ENCODE measurements at regions not wholly inside any gene's neighbourhood (a gene's known extent, or its start where the extent isn't known, plus 50 kb on each side); places are given as distances from the start of the nearest gene placed in this dataset.

DNA sequence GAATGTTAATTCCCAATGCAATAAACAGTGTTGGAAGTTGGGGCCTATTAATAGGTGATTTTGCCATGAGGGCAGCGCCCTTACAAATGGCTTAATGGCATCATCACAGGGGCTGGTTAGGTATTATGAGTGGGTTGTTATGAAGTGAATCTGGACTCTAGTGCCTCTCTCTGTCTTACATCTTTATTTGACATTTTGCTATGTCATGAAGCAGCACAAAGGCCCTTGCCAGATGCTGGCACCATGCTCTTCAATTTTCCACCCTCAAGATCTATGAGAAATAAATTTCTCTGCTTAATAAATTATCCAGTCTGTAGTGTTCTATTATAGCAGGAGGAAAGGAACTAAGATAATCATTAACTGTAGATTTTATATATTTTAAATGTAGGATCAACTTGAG lies 1098.7 kb upstream of the NUDT12 start:
- intact Hi-C loops (cut with DNase I): no loop called here
- no peak for DNase-seq

DNA sequence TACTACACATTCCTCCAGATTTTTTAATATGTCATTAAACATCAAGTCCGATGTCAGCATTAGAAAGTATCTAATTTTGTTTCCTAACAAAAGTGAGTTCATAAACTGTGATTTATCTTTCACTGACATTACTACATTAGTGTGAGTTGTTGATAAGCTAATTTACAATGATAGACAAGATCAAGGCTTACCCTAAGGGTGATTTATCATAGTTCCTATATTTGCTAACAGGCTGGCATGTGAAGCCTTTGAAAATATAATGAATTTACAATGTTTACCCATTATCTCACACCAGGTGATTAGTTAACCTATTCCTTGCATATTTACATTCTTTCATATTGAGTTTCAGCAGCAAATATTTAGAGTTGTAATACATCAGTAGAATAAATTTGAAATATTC lies 1096.9 kb upstream of the NUDT12 start:
- intact Hi-C loops (cut with DNase I): no loop called here
- DNase-seq: no peak

DNA sequence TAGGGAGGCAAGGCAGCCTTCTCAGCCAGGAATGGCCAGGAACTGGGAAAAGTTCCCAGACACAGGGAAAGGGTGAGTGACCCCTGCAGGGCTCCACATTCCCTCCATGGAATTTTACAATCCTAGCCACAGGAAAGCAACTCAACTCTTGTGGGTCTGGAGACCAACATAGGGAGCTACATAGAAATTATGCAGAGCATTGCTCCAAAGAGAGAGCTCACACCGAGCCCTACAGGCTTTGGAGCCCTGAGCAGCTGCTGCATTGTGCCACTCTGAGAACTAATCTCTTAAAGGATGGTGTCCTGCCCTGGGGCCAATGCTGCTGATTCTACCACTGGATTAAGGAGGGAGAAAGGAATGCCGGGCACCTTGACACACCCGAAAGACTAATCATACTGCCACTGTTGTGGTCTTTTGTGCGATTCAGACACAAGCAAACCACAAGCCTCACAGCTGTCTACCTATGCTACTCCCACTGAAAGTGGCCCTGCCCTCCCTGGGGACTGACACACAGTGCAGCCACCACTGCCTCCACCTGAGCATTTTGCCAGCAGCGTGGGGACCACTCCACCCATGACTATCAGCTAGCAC lies 1089.8 kb upstream of the NUDT12 start:
- intact Hi-C loops (cut with DNase I): no loop called here
- DNase-seq: peak in 1 of 10 donors; percentile 71

DNA sequence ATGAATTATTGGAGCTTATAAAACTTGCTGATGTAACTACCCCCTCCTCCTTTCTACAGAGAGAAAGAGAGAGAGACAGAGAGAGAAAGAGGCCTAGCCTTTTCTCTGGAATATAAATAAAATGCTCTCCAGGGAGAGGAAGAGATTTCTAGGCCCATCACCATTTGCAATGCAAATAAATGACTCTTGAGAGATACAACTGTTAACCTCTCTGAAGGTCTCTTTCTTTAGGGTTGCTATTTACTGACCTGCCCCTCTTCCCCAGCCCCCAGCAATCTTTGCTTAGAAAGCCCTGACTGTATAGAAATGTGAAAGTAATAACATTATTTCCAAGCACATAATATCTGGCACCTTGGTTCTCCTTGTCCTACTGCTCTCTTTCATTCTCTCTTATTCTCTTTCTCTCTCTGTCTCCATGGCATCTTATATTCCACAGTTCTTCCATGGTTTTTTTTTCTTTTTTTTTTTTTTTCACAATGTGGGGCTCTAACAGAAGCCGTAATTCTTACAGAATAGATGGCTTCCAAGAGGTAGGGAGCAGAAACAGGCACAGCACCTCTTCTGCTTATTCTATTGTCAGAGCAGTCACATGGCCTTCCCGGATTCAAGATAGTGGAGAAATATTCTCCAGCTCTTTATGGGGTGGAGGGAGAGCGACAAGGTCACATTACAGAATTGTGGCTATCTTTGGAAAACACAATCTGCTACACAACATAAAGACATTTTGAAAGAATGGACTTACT lies 1087.9 kb upstream of the NUDT12 start:
- intact Hi-C loops (cut with DNase I): no loop called here
- no peak for DNase-seq

DNA sequence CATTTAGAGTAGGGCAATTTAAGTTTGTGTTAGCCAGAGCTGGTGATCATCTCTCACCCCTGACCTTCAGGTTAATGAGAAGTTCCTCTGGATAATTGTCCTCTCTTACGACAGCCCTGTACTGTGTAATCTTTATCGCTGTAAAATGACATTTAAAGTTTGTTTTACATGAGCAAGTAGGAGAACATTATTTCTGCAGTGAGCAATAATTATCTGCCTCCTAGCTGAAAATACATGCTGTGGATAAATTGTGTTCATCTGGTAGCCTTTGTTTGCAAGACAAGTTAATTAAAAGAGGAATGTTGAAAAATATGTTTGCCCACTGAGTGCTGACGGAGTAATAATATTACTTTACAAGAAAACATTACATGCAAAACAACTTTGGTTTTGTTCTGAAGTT lies 1083.8 kb upstream of the NUDT12 start:
- no peak for DNase-seq
- intact Hi-C loops (cut with DNase I): no loop called here

DNA sequence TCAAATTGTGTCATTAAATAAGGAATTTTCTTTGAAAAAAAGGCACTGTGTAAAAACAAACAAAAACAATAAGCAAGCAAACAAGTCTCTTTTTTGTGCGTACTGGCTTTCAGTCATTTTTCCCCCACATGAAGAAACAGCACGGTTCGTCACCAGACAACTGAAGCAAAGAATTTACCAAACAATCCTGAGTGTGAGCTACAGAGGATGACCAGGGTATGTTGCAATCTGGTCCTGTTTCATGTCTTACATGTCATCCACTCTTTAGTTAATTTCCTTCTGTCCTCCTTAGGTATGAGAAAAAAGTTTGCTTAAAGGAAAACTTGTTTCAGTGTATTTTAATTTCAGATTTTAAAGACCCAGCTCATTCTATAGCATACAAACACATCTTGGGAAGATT lies 1080.7 kb upstream of the NUDT12 start:
- intact Hi-C loops (cut with DNase I): no loop called here
- DNase-seq: no peak

DNA sequence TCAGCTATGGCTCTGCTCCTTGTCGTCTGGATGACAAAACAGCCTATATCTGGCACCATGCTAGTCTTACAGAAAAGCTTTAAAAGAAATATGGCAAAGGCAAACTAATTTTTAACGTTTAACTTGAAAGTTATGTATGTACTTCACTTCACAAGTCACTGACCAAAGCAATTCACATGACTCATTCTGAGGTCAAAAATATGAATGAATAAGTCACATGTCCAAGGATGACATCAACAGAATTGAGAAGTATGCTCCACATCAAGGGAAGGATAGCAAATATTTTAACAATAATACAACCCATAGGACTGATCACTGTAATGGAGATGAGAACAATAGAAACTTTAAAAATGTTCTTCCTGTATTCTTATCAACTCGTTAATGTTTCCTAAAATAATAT lies 1072.6 kb upstream of the NUDT12 start:
- intact Hi-C loops (cut with DNase I): no loop called here
- no peak for DNase-seq

DNA sequence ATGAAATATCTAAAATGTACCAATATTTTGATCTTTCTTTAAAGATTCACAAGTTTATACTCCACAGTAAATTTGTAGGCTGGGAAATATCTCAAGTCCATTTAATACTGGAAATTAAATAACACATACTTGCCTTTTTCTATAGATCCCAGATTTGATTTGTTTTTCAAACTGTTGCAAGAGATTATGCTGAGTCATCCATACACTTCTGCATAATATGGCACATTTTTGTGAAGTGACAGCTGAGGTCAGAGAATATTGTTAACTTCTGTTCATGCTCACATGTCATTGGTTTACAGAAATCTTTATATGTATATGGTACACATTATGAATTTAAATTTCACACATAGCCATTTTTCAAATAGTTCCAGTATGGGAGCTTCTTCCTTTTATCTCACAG lies 1066.3 kb upstream of the NUDT12 start:
- DNase-seq: no peak
- intact Hi-C loops (cut with DNase I): no loop called here

DNA sequence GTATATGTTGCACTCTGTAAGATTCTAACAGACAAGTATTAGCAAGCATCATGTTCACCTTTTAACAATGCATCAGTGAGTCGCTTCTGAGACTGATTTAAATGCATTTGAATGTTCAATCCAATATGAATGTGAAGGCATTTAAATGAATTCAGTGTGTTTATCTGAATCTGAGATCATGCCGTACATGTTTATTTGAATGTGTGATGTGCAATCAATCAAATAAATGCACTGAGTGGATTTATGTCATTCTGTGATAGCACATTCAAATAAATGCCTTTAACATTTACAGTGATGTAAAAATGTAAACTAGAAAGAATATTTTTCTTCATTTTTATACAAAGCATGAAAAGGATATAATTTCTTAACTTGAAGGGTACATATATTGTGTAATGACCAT lies 1063.5 kb upstream of the NUDT12 start:
- intact Hi-C loops (cut with DNase I): no loop called here

DNA sequence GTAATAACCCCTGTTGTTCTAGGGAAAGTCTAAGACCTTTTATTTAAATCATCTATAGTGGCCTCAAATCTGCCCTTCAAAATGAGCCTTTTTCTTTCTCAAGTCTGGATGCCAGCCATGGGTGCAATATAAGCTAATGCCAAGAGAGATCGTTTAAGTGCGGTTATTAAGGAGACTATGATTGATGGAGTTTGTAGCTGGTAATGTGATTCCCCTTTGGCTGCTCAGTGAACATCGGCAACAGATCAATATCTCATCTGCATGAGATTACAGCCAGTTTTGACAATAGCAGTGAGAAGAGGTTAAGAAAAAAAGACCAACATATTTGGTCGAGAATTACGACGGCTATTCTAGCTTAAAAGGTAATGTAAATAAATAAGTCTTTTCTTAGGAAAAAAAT lies 1049.4 kb upstream of the NUDT12 start:
- no peak for DNase-seq
- intact Hi-C loops (cut with DNase I): no loop called here

More for the DNA sequence above, 1063.5 kb upstream of the NUDT12 start:
- DNase-seq: no peak

DNA sequence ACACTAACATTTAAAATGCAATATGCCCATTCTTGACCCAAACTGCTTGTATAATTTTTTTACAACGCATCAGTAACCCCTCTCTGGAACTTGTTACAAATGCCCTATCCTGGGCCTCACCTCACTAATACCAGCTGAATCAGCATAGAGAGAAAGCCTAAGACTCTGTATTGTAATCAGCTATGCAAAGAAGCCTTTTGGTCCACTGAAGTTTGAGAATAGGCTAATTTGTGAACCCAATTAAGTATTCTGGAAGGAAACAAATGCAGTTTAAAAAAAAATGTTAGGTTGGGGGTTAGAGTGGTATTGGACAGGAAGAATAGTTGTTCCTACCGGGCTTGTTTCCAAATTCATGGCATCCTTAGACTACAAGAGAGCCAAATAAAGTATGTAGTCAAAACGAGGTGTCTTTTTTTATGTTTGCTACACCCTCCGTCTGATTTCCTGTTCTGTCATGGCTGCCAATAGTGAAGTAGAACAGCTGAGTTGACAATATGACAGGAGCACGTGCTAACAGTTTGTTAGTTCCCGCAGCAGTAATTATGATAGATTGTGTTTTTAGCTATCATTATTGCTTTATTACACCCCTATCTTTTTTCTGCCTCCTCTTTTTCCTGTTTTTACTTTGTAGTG lies 1048.7 kb upstream of the NUDT12 start:
- intact Hi-C loops (cut with DNase I): no loop called here
- no peak for DNase-seq

DNA sequence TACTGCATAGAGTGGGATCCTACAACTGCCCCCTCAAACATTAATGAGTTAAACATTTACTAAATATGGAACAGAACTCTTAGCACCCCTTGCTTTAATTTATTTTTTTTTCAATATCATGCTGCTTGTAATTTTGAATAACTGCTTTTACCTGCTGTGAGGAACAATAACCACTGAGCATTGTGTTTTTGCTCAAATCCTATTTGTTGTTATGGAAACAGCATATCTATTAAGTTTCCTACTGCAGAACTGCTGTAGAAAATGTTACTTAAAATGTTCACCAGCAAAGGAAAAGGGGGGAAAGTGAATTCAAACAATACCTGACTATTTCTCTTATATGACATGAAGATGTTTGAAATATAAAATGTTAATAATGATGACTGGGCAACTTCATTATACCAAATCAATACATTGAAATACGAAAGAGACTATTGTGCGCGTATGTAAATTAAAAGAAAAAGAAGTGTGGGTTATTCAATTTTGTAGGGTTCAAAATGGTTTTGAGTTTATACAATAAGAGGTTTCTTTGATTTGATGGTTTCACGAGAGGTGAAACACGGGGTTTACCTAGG lies 1043.8 kb upstream of the NUDT12 start:
- intact Hi-C loops (cut with DNase I): no loop called here
- DNase-seq: no peak

DNA sequence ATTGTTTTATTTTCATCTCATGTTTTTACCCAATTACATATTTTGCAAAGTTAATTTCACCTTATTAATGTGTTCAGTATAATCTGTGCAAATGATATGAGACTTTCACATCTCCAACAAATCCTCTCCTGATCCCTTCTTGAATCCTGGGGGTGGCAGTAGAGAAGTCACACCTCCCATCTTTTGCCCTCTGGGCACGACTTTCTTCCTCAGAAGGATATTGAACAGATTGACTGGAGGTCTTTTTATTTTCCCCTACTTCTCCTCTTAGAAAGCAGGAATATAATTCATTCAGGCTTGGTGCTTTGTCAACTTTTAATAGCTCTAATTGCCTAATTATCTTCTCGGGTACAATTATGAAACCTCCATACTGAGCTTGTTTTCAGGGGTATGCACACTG lies 1037.1 kb upstream of the NUDT12 start:
- intact Hi-C loops (cut with DNase I): no loop called here
- DNase-seq: no peak

DNA sequence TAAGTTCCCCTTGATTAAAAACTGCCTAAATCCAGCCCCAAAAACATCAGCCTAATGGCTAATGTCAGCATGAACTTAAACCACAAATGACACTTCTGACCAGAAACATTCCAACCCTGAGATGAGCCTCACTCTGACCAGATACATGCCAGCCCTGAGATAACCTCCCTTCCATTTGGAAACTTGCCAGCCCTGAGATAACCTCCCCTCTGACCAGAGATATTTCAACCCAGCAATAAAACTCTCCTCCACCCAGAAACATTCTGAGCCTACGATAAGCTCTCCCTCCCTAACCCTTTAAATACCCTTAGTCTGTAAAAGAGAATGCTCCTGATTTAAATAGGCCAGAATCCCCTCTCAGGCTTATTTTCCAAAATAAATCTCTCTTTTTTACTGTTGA lies 1035.7 kb upstream of the NUDT12 start:
- intact Hi-C loops (cut with DNase I): no loop called here
- DNase-seq: no peak

DNA sequence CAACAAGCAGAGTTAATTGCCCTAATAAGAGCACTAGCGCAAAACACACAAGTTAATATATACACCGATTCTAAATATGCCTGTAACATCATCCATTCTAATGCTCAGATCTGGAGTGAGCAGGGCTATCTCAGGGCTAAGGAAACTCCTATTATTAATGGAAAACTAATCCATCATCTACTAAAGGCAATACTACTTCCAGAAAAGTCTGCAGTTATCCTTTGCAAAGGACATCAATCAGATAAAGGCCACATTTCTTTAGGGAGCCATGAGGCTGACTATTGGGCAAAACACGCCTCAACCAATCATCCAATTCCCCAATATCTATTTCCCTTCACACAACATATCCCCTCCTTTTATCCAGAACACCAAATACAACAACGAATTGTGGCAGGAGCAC lies 1032.3 kb upstream of the NUDT12 start:
- intact Hi-C loops (cut with DNase I): no loop called here

DNA sequence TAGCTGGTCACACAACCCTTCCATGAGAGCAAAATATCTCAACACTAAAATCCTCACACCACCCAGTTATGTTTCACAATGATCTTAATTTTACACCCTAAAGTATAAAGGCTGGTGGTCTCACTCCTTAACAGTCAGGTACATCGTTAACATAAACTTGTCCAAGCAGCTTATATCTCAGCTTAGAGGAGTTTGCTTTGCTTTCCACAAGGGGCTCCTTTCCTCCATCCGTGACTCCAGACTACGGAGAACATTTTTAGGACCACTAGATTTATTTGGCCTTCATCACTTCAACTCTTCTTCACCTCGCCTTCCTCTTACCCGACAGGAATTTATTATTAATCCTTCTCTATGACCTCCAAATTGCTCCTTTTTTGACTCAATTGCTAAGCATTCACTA lies 1014.1 kb upstream of the NUDT12 start:
- DNase-seq: no peak
- intact Hi-C loops (cut with DNase I): no loop called here

More for the DNA sequence above, 1032.3 kb upstream of the NUDT12 start:
- DNase-seq: no peak

DNA sequence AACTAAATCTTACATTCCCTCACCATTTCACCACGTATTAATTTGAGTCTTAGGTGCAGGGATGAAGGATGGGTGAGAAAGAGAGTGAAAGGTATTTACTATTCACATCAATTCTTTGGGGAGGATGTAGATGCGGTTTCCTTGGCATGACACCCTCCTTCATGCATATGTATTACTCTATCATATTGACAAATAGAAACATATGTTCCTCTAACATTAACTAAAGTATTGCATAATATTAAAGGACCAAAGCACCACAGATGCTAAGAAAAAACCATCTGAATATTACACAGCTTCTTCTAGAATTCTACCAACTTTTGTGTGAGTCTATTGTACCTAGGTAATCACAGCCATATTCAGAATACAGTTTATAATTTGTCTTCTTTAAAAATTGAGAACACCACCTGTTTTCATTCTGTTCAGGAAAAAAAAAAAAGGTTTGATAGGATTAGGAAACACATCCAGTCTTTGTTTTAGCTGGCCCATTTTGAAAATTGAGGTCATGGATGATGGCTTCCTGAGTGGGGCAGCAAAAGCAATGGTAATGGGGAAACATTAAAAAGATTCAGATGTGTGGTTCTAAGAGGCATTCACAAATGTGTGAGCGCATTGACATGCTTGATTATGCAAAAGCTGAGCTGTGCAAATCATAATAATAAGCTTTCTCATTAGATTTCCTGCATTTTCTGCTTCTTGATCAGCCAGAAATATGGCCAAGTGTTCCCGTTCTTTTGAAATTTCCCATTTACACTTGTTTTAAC lies 1011.5 kb upstream of the NUDT12 start:
- DNase-seq: no peak
- intact Hi-C loops (cut with DNase I): no loop called here

DNA sequence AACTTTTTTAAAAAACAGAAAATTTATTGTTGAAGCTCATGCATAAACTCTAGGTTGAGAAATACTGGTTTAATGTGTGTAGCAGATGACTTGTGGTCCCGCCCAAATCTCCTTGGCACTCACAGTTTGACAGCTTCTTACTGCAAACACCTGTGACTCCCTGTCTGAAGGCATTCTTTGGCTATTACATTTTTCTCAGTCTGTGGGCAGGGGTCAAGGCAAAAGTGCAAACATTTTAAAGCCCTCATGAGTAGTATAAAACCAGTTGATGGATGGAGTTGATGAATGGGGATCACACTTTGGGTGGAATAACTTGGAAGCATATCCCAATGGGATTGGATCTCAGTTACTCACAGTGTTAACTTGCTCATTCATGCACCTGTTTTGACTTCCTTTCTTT lies 1007.0 kb upstream of the NUDT12 start:
- DNase-seq: no peak
- intact Hi-C loops (cut with DNase I): no loop called here

DNA sequence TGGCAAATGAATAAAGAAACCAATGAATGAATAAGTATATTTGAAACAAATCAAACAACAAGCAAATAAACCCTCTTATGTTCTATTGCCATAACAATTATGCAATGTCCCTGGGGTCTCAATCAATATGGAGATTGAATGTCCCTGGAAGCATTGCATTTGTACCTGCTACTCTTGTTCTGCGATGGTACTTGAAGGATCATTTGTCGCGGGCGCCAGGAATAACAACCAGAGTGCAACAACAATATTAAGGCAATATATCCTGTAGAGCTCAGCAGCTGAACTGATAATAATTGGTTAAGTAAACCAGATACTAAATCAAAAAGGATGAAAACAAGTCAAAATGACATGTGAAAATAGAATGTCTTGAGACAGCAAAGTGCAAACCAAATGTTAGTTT lies 1001.9 kb upstream of the NUDT12 start:
- DNase-seq: no peak
- intact Hi-C loops (cut with DNase I): no loop called here

DNA sequence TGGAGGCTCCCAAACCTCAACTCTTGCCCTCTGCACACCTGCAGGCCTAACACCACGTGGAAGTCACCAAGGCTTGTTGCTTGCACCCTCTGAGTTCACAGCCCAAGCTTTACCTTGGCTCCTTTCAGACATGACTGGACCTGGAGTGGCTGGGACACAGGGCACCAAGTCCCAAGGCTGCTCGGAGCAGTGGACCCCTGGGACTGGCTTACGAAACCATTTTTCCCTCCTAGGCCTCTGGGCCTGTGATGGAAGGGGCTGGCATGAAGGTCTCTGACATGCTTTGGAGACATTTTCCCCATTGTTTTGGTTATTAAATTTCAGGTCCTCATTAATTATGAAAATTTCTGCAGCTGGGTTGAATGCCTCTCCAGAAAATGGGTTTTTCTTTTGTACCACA lies 994.4 kb upstream of the NUDT12 start:
- intact Hi-C loops (cut with DNase I): no loop called here
- DNase-seq: peak in 1 of 10 donors; percentile 69

DNA sequence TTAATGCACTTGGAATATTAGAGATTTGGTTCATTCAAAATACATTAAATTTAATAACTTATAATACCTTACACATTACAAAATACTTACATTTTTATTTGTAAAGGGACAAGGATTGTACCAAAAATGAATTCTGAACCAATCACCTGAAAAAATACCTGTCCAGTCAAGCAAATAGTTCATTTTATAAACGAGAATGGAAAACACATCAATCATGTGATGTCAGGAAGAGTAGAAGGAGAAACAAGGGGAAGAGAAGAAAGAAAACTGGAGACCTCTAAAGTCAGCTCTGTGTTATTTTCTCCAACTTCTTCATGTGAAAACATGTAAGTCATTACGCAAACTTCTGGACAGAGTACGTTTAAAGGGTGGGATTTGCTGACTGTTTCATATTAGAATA lies 989.0 kb upstream of the NUDT12 start:
- intact Hi-C loops (cut with DNase I): no loop called here
- no peak for DNase-seq
